Thyroid gland (tissue), 4 donors: ENCODE measurements at regions not wholly inside any gene's neighbourhood (a gene's known extent, or its start where the extent isn't known, plus 50 kb on each side); places are given as distances from the start of the nearest gene placed in this dataset.

Experiments
- DNase-seq, 2 donors: peaks; one replicate each; pipeline ENCODE4 v3.0.0-alpha.2; 2019
- H3K27ac ChIP-seq, 3 donors: fragments of 200-600 bp; sonication (generic); 1 replicate in 2 of 3; 2 replicates in 1 of 3; pipeline ENCODE4 v1.5.1; 2016 to 2019; ENCODE audit warnings: mild to moderate bottlenecking in 1 of 3, moderate library complexity in 1 of 3
- H3K27me3 ChIP-seq: fragments of 200-600 bp; sonication (generic); one replicate; pipeline ENCODE4 v1.5.1; 2019
- H3K36me3 ChIP-seq, 2 donors: fragments of 200-600 bp; sonication (generic); one replicate each; pipeline ENCODE4 v1.5.1; 2016 to 2019
- H3K4me1 ChIP-seq, 2 donors: fragments of 200-600 bp; sonication (generic); one replicate each; pipeline ENCODE4 v1.5.1; 2017 to 2019
- H3K4me3 ChIP-seq, 3 donors: fragments of 200-600 bp; sonication (generic); replicated peaks in 1 of 3; 1 replicate in 2 of 3; 2 replicates in 1 of 3; pipeline ENCODE4 v1.5.1; 2016; ENCODE audit warnings: mild to moderate bottlenecking in 1 of 3
- H3K9me3 ChIP-seq: fragments of 200-600 bp; sonication (generic); one replicate; pipeline ENCODE4 v1.5.1; 2017
- CTCF ChIP-seq, 6 experiments: fragments of 200-600 bp in 3 of 6; fragments of 450-650 bp in 3 of 6; sonication (generic) in 3 of 6; IDR thresholded peaks; one replicate each; pipeline ENCODE4 v1.5.1; 2016 to 2019; ENCODE audit warnings: antibody characterized with exemption in 6 of 6, mild to moderate bottlenecking in 2 of 6, inconsistent platforms in 1 of 6, moderate library complexity in 1 of 6
- POLR2A ChIP-seq, 2 donors: fragments of 450-650 bp; IDR thresholded peaks; one replicate each; pipeline ENCODE4 v1.6.1; 2017; ENCODE audit warnings: antibody characterized with exemption in 2 of 2, mild to moderate bottlenecking in 2 of 2, moderate library complexity in 1 of 2
- WGBS, 2 donors: methylation state at CpG; one replicate each; pipeline ENCODE4 v1.1.5; 2017; 5-methylcytosine and 5-hydroxymethylcytosine counted together
- intact Hi-C: fragments of 100-400 bp; cut with DNase I; formaldehyde crosslinking; loops from one replicate; pipeline ENCODE4 v1.15.1; 2023

- no peaks in the 10 kb centered on the region for H3K27me3 ChIP-seq
- no peaks in the 10 kb centered on the region for H3K9me3 ChIP-seq
- WGBS, 2 donors, result 84% methylated on average over 4 of the region's 4 CpGs
- DNase-seq, result no peak
- H3K4me1 ChIP-seq, result no peaks in the 10 kb centered on the region
- H3K27ac ChIP-seq, result no peak overlapping the region
- no peaks in the 10 kb centered on the region for H3K36me3 ChIP-seq
- no peak for TF ChIP-seq CTCF (IDR thresholded peaks at IDR 0.05)
- TF ChIP-seq POLR2A (IDR thresholded peaks at IDR 0.05), result no peak
- intact Hi-C loops, result no loop called here
- no peak overlapping the region for H3K4me3 ChIP-seq
Measured at GRCh38 chr18:24754583-24755253, 294.3 kb downstream of the HRH4 start.

GRCh38 chr18:24756385-24756784 lies 295.9 kb downstream of the HRH4 start:
- Histone ChIP-seq H3K27ac (no peak overlapping the region), H3K4me3 (no peak overlapping the region), H3K9me3 (no peaks in the 10 kb centered on the region), H3K27me3 (no peaks in the 10 kb centered on the region), H3K4me1 (no peaks in the 10 kb centered on the region), H3K36me3 (no peaks in the 10 kb centered on the region)
- DNase-seq, result no peak
- TF ChIP-seq CTCF (IDR thresholded peaks at IDR 0.05) (no peak), POLR2A (IDR thresholded peaks at IDR 0.05) (no peak)
- intact Hi-C loops, result no loop called here

- DNase-seq, result no peak
- Histone ChIP-seq H3K4me1 (no peaks in the 10 kb centered on the region), H3K27me3 (no peaks in the 10 kb centered on the region), H3K9me3 (no peaks in the 10 kb centered on the region), H3K4me3 (no peak overlapping the region), H3K36me3 (no peaks in the 10 kb centered on the region), H3K27ac (no peak overlapping the region)
- intact Hi-C loops, result no loop called here
- TF ChIP-seq CTCF (IDR thresholded peaks at IDR 0.05) (no peak), POLR2A (IDR thresholded peaks at IDR 0.05) (no peak)
Measured at GRCh38 chr18:24757134-24757533, 296.7 kb downstream of the HRH4 start.

- DNase-seq, result no peak
- Histone ChIP-seq H3K27me3 (no peaks in the 10 kb centered on the region), H3K9me3 (no peaks in the 10 kb centered on the region), H3K4me1 (no peaks in the 10 kb centered on the region), H3K36me3 (no peaks in the 10 kb centered on the region), H3K4me3 (no peak overlapping the region), H3K27ac (no peak overlapping the region)
- TF ChIP-seq CTCF (IDR thresholded peaks at IDR 0.05), result no peak
- no peak for TF ChIP-seq POLR2A (IDR thresholded peaks at IDR 0.05)
- intact Hi-C loops, result no loop called here
Measured at GRCh38 chr18:24761765-24762164, 301.3 kb downstream of the HRH4 start.

- intact Hi-C loops, result no loop called here
- no peaks in the 10 kb centered on the region for H3K9me3 ChIP-seq
- no peaks in the 10 kb centered on the region for H3K4me1 ChIP-seq
- no peak for DNase-seq
- H3K4me3 ChIP-seq, result no peak overlapping the region
- TF ChIP-seq POLR2A (IDR thresholded peaks at IDR 0.05) (no peak), CTCF (IDR thresholded peaks at IDR 0.05) (no peak)
- WGBS, 2 donors, result 62 to 82% methylated on average over 1 of the region's 1 CpG
- no peaks in the 10 kb centered on the region for H3K36me3 ChIP-seq
- no peaks in the 10 kb centered on the region for H3K27me3 ChIP-seq
- no peak overlapping the region for H3K27ac ChIP-seq
Measured at GRCh38 chr18:24762511-24762910, 302.1 kb downstream of the HRH4 start.
